Naive thymus-derived CD8-positive, alpha-beta T cell (primary cell): ENCODE measurements at regions not wholly inside any gene's neighbourhood (a gene's known extent, or its start where the extent isn't known, plus 50 kb on each side); places are given as distances from the start of the nearest gene placed in this dataset.

Experiments
- ATAC-seq, 2 donors: fragments of 150-1000 bp; cut with Tn5 transposase in 1 of 2; sonication (Bioruptor Pico), chemical (Tn5 transposase) in 1 of 2; 1 replicate in 1 of 2; 2 replicates in 1 of 2; pipeline ENCODE4 v1.10.0; 2021; ENCODE audit warnings: mild to moderate bottlenecking in 2 of 2, moderate library complexity in 2 of 2
- POLR2A ChIA-PET: fragments of 350-600 bp; sonication (Branson Sonifier 250); formaldehyde crosslinking; loops from one replicate; lab custom pipeline; 2021; ENCODE audit warnings: antibody characterized with exemption; lab: Charles Lee
- DNase-seq, 10 donors: peaks; one replicate each; pipeline versions ENCODE4 v3.0.0 to v3.0.0-alpha.2; 2020 to 2022
- H3K27ac Mint-ChIP-seq, 10 donors: one replicate each; pipeline ENCODE4 v1.8.0; 2020 to 2022; ENCODE audit warnings: mild to moderate bottlenecking in 10 of 10, mixed read lengths in 10 of 10, moderate library complexity in 4 of 10, inconsistent platforms in 1 of 10
- H3K27me3 Mint-ChIP-seq, 5 donors: one replicate each; pipeline ENCODE4 v1.8.0; 2021 to 2022; ENCODE audit warnings: mixed read lengths in 5 of 5
- H3K36me3 Mint-ChIP-seq, 3 donors: one replicate each; pipeline ENCODE4 v1.8.0; 2020 to 2022; ENCODE audit warnings: mixed read lengths in 3 of 3, mild to moderate bottlenecking in 2 of 3, inconsistent platforms in 1 of 3
- H3K4me1 Mint-ChIP-seq, 4 donors: one replicate each; pipeline ENCODE4 v1.8.0; 2021 to 2022; ENCODE audit warnings: mixed read lengths in 4 of 4
- H3K4me3 Mint-ChIP-seq, 10 donors: one replicate each; pipeline ENCODE4 v1.8.0; 2020 to 2022; ENCODE audit warnings: mild to moderate bottlenecking in 10 of 10, mixed read lengths in 10 of 10, moderate library complexity in 6 of 10, inconsistent platforms in 1 of 10
- H3K9me3 Mint-ChIP-seq, 9 donors: one replicate each; pipeline ENCODE4 v1.8.0; 2020 to 2022; ENCODE audit warnings: mixed read lengths in 9 of 9, mild to moderate bottlenecking in 3 of 9, inconsistent platforms in 1 of 9, moderate library complexity in 1 of 9

DNA sequence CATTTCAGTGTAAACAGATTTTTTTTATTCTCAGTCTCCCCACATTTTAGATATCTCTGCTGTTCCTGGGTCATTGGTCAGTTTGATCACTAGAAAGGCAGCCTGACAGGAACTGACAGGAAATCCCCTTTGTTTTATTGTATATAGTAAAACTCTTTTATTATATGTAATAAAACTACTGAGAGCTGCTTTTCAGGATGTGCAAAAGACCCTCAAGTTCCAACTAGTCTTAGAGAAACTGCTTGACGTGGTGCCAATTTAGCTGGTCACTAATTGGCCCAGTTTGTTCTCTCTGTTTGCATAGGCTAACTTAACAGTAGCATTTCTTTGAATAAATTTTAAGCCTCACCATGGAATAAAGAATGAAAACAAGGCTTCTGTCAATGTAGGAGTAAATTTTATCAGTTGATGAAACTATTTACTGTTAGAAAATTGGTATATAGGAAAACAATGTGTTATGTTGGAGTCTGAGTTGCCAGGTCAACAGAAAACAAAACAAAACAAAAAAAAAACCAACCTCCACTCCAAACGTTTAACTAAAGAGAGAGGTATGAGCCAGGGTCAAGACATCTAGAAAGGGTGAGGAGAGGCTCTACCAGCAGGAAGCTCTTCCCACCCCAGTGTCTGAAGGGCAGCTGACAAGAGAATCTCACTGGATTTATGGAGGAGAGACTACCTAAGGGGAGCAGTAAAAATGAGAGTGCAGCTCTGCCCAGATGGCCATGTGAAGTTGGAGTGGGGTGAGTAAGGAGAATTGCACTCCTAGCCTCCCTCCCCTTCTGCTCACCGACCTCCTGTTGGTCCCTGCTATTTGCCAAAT, 184.6 kb downstream of the ST6GAL2 start:
- H3K27ac Mint-ChIP-seq: no peak overlapping the region
- ATAC-seq (no peak), DNase-seq (no peak)
- no peaks in the 10 kb centered on the region for H3K4me1 Mint-ChIP-seq
- no peaks in the 10 kb centered on the region for H3K9me3 Mint-ChIP-seq
- H3K27me3 Mint-ChIP-seq: peaks cover 3 to 22% (median 8%) of the 10 kb centered on the region in 5 donors
- no peaks in the 10 kb centered on the region for H3K36me3 Mint-ChIP-seq
- POLR2A ChIA-PET: no interaction called here
- no peak overlapping the region for H3K4me3 Mint-ChIP-seq

DNA sequence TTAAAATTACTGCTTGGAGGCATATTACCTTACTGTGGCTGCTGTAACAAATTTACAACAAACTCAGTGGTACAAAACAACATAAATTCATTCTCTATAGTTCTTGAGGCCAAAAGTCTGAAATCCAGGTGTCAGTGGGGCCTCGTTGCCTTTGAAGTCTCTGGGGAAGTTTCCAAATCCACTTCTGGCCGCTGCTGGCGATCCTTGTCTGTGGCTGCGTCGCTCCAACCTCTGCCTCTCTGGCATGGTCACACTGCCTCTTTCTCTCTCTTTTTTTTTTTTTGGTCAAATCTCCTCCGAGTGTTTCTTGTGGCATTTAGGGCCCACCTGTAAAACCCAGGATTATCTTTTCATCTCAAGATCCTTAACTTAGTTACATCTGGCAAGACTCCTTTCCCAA, 182.8 kb downstream of the ST6GAL2 start:
- H3K4me1 Mint-ChIP-seq: no peaks in the 10 kb centered on the region
- POLR2A ChIA-PET: no interaction called here
- H3K27ac Mint-ChIP-seq: no peak overlapping the region
- no peak overlapping the region for H3K4me3 Mint-ChIP-seq
- H3K27me3 Mint-ChIP-seq: peaks cover 5 to 22% (median 10%) of the 10 kb centered on the region in 5 donors
- no peak for DNase-seq
- ATAC-seq: no peak
- no peaks in the 10 kb centered on the region for H3K36me3 Mint-ChIP-seq
- H3K9me3 Mint-ChIP-seq: no peaks in the 10 kb centered on the region

- no peak for ATAC-seq
- POLR2A ChIA-PET: no interaction called here
- no peaks in the 10 kb centered on the region for H3K9me3 Mint-ChIP-seq
Observed at GRCh38 chr2:106704798-106705197, 181.2 kb downstream of the ST6GAL2 start.

DNA sequence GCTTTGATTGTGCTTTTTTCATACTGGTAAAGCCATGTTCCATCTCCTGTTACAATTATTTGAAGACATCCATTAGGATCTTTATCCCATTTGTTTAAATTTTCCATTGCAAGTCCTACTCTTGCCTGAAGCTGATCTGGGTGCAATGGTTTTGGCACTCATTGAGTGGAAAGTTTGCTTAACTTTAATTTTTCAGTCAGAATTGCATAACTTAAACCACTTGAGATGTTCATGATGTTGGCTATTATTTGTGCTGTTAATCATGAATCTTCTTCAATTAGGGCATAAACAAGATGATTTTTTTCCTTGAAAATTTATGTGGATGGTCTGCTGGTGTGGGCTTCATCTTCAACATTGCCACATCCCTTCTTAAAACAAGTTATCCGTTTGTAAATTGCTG, 180.1 kb downstream of the ST6GAL2 start:
- Mint-ChIP-seq H3K27me3 (peaks cover 2 to 11% (median 7%) of the 10 kb centered on the region in 5 donors), H3K9me3 (peaks cover 0 to 4% (median 0%) of the 10 kb centered on the region in 9 donors), H3K36me3 (peaks cover 0 to 6% (median 0%) of the 10 kb centered on the region in 3 donors), H3K4me1 (no peaks in the 10 kb centered on the region), H3K4me3 (no peak overlapping the region), H3K27ac (no peak overlapping the region)
- DNase-seq (no peak), ATAC-seq (no peak)
- POLR2A ChIA-PET: no interaction called here

More at GRCh38 chr2:106704798-106705197, 181.2 kb downstream of the ST6GAL2 start:
- Mint-ChIP-seq H3K36me3 (no peaks in the 10 kb centered on the region), H3K27ac (no peak overlapping the region), H3K4me3 (no peak overlapping the region), H3K4me1 (no peaks in the 10 kb centered on the region), H3K27me3 (peaks cover 2 to 13% (median 8%) of the 10 kb centered on the region in 5 donors)
- DNase-seq: no peak

DNA sequence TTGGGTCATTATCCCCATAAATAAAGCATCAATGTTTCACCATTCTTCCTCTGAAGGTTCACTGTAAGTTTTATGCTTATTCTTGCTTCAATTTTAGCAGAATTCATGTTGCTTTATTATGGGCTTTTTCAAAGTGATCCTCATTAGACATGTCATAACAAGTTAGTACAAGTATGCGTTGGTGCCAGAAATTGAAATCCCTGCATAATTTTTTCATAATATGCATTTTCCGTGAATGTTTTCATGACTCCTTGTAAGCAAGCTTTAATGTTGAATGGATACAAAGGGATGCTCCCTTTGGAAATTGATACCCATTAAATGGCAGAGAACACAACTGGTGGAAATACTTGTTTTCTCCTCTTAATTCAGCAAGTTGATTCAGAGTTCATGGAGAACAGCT, 179.7 kb downstream of the ST6GAL2 start:
- peaks cover 2 to 10% (median 7%) of the 10 kb centered on the region in 5 donors for H3K27me3 Mint-ChIP-seq
- peaks cover 0 to 7% (median 0%) of the 10 kb centered on the region in 9 donors for H3K9me3 Mint-ChIP-seq
- H3K36me3 Mint-ChIP-seq: peaks cover 0 to 10% (median 0%) of the 10 kb centered on the region in 3 donors
- POLR2A ChIA-PET: no interaction called here
- no peaks in the 10 kb centered on the region for H3K4me1 Mint-ChIP-seq
- H3K27ac Mint-ChIP-seq: no peak overlapping the region
- no peak for DNase-seq
- H3K4me3 Mint-ChIP-seq: no peak overlapping the region
- ATAC-seq: no peak

- Mint-ChIP-seq H3K4me3 (no peak overlapping the region), H3K4me1 (no peaks in the 10 kb centered on the region), H3K9me3 (peaks cover 0 to 21% (median 5%) of the 10 kb centered on the region in 9 donors), H3K36me3 (peaks cover 0 to 19% (median 0%) of the 10 kb centered on the region in 3 donors), H3K27ac (no peak overlapping the region), H3K27me3 (peaks cover 2 to 9% (median 6%) of the 10 kb centered on the region in 5 donors)
- ATAC-seq: no peak
- DNase-seq: no peak
- POLR2A ChIA-PET: no interaction called here
Observed at GRCh38 chr2:106708209-106708608, 177.8 kb downstream of the ST6GAL2 start.

DNA sequence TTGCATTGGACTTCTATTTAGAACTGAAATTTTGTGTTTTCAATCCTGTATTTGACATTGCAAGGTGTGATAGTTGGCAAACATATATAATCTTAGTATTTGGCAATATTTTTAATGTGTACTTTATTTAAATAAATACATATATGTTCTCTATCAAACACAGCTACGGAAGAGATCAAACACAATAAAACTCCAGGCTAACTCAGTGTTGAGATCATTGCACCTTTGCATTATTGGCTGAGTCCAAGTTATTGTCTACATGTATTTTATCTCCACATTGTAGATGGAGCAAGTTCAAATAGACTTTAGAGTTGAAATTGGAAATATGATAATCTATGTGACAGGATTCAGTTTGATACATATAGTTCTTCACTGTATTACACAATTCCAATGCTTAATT, 176.7 kb downstream of the ST6GAL2 start:
- Mint-ChIP-seq H3K27ac (no peak overlapping the region), H3K4me1 (no peaks in the 10 kb centered on the region), H3K4me3 (no peak overlapping the region), H3K27me3 (peaks cover 3 to 9% (median 6%) of the 10 kb centered on the region in 5 donors), H3K36me3 (peaks cover 0 to 19% (median 0%) of the 10 kb centered on the region in 3 donors), H3K9me3 (peaks cover 0 to 27% (median 5%) of the 10 kb centered on the region in 9 donors)
- DNase-seq (no peak), ATAC-seq (no peak)
- POLR2A ChIA-PET: no interaction called here

GRCh38 chr2:106719222-106719621, 166.7 kb downstream of the ST6GAL2 start:
- Mint-ChIP-seq H3K27me3 (peaks cover 0 to 21% (median 5%) of the 10 kb centered on the region in 5 donors), H3K4me1 (no peaks in the 10 kb centered on the region), H3K4me3 (no peak overlapping the region), H3K27ac (no peak overlapping the region), H3K36me3 (peaks cover 0 to 6% (median 0%) of the 10 kb centered on the region in 3 donors), H3K9me3 (peaks cover 3 to 45% (median 11%) of the 10 kb centered on the region in 9 donors)
- DNase-seq (no peak), ATAC-seq (no peak)
- POLR2A ChIA-PET: no interaction called here

DNA sequence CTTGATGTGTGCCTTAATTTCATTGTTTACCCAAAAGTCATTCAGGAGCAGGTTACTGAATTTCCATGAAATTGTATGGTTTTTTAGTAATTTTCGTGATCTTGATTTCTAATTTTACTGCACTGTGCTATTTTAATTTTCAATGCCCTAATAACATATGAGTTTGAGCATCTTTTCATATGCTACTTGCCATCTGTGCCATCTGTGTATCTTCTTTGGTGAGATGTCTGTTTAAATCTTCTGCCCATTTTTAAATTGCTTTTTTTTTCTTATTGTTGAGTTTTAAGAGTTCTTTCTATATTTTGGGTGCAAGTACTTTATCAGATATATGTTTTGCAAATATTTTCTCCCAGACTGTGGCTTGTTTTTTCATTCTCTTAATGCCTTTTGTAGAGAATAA, 165.9 kb downstream of the ST6GAL2 start:
- H3K4me1 Mint-ChIP-seq: no peaks in the 10 kb centered on the region
- H3K27ac Mint-ChIP-seq: no peak overlapping the region
- no peak for DNase-seq
- peaks cover 0 to 22% (median 6%) of the 10 kb centered on the region in 5 donors for H3K27me3 Mint-ChIP-seq
- H3K4me3 Mint-ChIP-seq: no peak overlapping the region
- POLR2A ChIA-PET: no interaction called here
- H3K36me3 Mint-ChIP-seq: peaks cover 0 to 6% (median 0%) of the 10 kb centered on the region in 3 donors
- no peak for ATAC-seq
- H3K9me3 Mint-ChIP-seq: peaks cover 3 to 45% (median 11%) of the 10 kb centered on the region in 9 donors

- no peak for ATAC-seq
- Mint-ChIP-seq H3K4me3 (no peak overlapping the region), H3K27ac (no peak overlapping the region), H3K9me3 (peaks cover 0 to 8% (median 0%) of the 10 kb centered on the region in 9 donors), H3K36me3 (no peaks in the 10 kb centered on the region), H3K4me1 (no peaks in the 10 kb centered on the region), H3K27me3 (peaks cover 3 to 48% (median 20%) of the 10 kb centered on the region in 5 donors)
- no peak for DNase-seq
- POLR2A ChIA-PET: no interaction called here
Observed at GRCh38 chr2:106724301-106724794, 161.6 kb downstream of the ST6GAL2 start.

DNA sequence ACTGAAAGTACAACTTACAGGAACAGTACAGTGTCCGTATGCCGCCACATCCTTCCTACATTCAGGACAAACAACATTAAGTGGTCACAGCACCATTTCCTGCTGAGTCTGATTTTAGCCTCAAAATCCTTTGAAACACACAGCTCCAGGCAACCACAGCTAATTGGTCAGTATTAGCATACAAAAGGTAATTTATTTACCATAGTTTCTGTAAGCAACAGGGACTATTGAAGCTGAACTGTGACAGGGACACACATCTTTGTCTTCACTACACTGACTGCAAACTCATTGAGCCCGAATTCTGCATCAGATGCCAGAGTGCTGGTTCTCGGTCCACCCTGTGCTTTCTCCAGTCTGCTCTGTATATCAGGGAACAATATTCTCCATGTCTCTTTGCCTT, 151.8 kb downstream of the ST6GAL2 start:
- no peaks in the 10 kb centered on the region for H3K36me3 Mint-ChIP-seq
- peaks cover 0 to 15% (median 5%) of the 10 kb centered on the region in 5 donors for H3K27me3 Mint-ChIP-seq
- H3K9me3 Mint-ChIP-seq: peaks cover 0 to 18% (median 4%) of the 10 kb centered on the region in 9 donors
- H3K4me1 Mint-ChIP-seq: no peaks in the 10 kb centered on the region
- H3K27ac Mint-ChIP-seq: no peak overlapping the region
- no peak for ATAC-seq
- no peak for DNase-seq
- POLR2A ChIA-PET: no interaction called here
- no peak overlapping the region for H3K4me3 Mint-ChIP-seq

DNA sequence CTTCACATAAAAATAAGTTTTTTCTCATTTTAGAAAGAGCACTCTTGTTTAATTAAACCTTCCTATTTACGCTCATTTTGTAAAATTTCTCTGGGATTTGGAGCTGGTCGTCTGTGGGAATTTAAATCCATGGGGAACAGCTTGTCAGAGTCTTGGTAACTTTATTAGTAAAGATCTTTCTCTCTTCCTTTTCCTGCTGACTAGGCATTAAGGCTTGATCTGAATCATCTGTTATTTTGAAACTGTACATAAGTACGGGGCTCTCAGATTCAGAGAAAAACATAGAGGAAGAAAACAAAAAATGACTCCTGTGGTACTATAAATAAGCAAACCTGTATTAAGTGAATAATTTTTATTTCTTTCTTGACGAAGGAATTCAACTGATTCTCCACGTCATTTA, 150.2 kb downstream of the ST6GAL2 start:
- POLR2A ChIA-PET: no interaction called here
- ATAC-seq (no peak), DNase-seq (no peak)
- H3K36me3 Mint-ChIP-seq: no peaks in the 10 kb centered on the region
- no peak overlapping the region for H3K4me3 Mint-ChIP-seq
- H3K27ac Mint-ChIP-seq: no peak overlapping the region
- H3K27me3 Mint-ChIP-seq: peaks cover 0 to 7% (median under 1%) of the 10 kb centered on the region in 5 donors
- H3K4me1 Mint-ChIP-seq: no peaks in the 10 kb centered on the region
- H3K9me3 Mint-ChIP-seq: peaks cover 0 to 18% (median 4%) of the 10 kb centered on the region in 9 donors

GRCh38 chr2:106736221-106736620, 149.7 kb downstream of the ST6GAL2 start:
- DNase-seq: no peak
- no peak overlapping the region for H3K4me3 Mint-ChIP-seq
- H3K27me3 Mint-ChIP-seq: peaks cover 0 to 7% (median 0%) of the 10 kb centered on the region in 5 donors
- no peak overlapping the region for H3K27ac Mint-ChIP-seq
- POLR2A ChIA-PET: no interaction called here
- H3K9me3 Mint-ChIP-seq: peaks cover 0 to 18% (median 4%) of the 10 kb centered on the region in 9 donors
- no peaks in the 10 kb centered on the region for H3K36me3 Mint-ChIP-seq
- no peak for ATAC-seq
- no peaks in the 10 kb centered on the region for H3K4me1 Mint-ChIP-seq
